GM12891 (cell line): ENCODE measurements at regions not wholly inside any gene's neighbourhood (a gene's known extent, or its start where the extent isn't known, plus 50 kb on each side); places are given as distances from the start of the nearest gene placed in this dataset.

ENCODE experiments used
- PAX5 ChIP-seq: IDR thresholded peaks from 2 replicates; pipeline ENCODE4 v1.6.1; 2011; ENCODE audit warnings: low read length, moderate library complexity, mild to moderate bottlenecking; ENCODE audit not compliant: insufficient read depth, severe bottlenecking
- POLR2A ChIP-seq: IDR thresholded peaks from 2 replicates; pipeline ENCODE4 v1.6.1; 2011; ENCODE audit warnings: low read depth, low read length, control low read depth
- POLR2AphosphoS5 ChIP-seq: IDR thresholded peaks from 2 replicates; pipeline ENCODE4 v1.6.1; 2011; ENCODE audit warnings: low read depth, low read length, control low read depth
- POU2F2 ChIP-seq: IDR thresholded peaks from 2 replicates; pipeline ENCODE4 v1.6.1; 2011; ENCODE audit warnings: low read depth, mild to moderate bottlenecking, control low read depth, low read length, moderate library complexity
- SPI1 ChIP-seq: IDR thresholded peaks from 2 replicates; pipeline ENCODE4 v1.6.1; 2011; ENCODE audit warnings: low read depth, low read length, control low read depth
- TAF1 ChIP-seq: IDR thresholded peaks from 2 replicates; pipeline ENCODE4 v1.6.1; 2011; ENCODE audit warnings: low read depth, low read length, control low read depth

GRCh38 chr10:124245191-124245590, 151.8 kb upstream of the CHST15 start:
- TF ChIP-seq TAF1 = no peak
- no peak for TF ChIP-seq POLR2A
- TF ChIP-seq POLR2AphosphoS5 = no peak
- TF ChIP-seq SPI1 = no peak
- TF ChIP-seq POU2F2 = no peak
- TF ChIP-seq PAX5 = no peak
